ENCODE measurements at regions not wholly inside any gene's neighbourhood (a gene's known extent, or its start where the extent isn't known, plus 50 kb on each side); places are given as distances from the start of the nearest gene placed in this dataset.

GRCh38 chr2:236726701-236727450 is 157.3 kb downstream of the ACKR3 start:
- WGBS, 3 donors = 93% methylated on average over 20 of the region's 20 CpGs
- Histone ChIP-seq H3K4me3 (ENCODE audit: low read depth in 1 of 3, low read length in 3 of 3) (no peak overlapping the region), H3K36me3 (ENCODE audit: control insufficient read depth in 3 of 3, insufficient read depth in 2 of 3, low read depth in 1 of 3, low read length in 3 of 3) (no peaks in the 10 kb centered on the region), H3K9me3 (ENCODE audit: control insufficient read depth in 2 of 2, insufficient read depth in 1 of 2, low read depth in 1 of 2, low read length in 1 of 2) (peaks cover 0 to 2% of the 10 kb centered on the region in 2 donors), H3K27ac (ENCODE audit: low read depth in 1 of 3, low read length in 2 of 3) (no peak overlapping the region), H3K4me1 (ENCODE audit: control insufficient read depth in 3 of 3, insufficient read depth in 2 of 3, low read depth in 1 of 3, low read length in 2 of 3) (peaks cover 0 to 6% (median 0%) of the 10 kb centered on the region in 3 donors), H3K27me3 (ENCODE audit: control insufficient read depth in 3 of 3, insufficient read depth in 3 of 3, low read length in 3 of 3) (peaks cover 0 to 2% (median 0%) of the 10 kb centered on the region in 3 donors)
- FAIRE-seq (no peak), DNase-seq (no peak)

GRCh38 chr2:236728916-236729670 is 159.5 kb downstream of the ACKR3 start:
- no peak overlapping the region for H3K4me3 ChIP-seq (ENCODE audit: low read depth in 1 of 3, low read length in 3 of 3)
- H3K9me3 ChIP-seq (ENCODE audit: control insufficient read depth in 2 of 2, insufficient read depth in 1 of 2, low read depth in 1 of 2, low read length in 1 of 2) = peaks cover 0 to 2% of the 10 kb centered on the region in 2 donors
- DNase-seq (peak; percentile 13 to 47), FAIRE-seq (no peak)
- WGBS, 3 donors = 56 to 73% (median 58%) methylated on average over 13 of the region's 13 CpGs
- H3K27me3 ChIP-seq (ENCODE audit: control insufficient read depth in 3 of 3, insufficient read depth in 3 of 3, low read length in 3 of 3) = peaks cover 0 to 1% (median 0%) of the 10 kb centered on the region in 3 donors
- H3K36me3 ChIP-seq (ENCODE audit: control insufficient read depth in 3 of 3, insufficient read depth in 2 of 3, low read depth in 1 of 3, low read length in 3 of 3) = no peaks in the 10 kb centered on the region
- peaks cover 0 to 13% (median 0%) of the 10 kb centered on the region in 3 donors for H3K4me1 ChIP-seq (ENCODE audit: control insufficient read depth in 3 of 3, insufficient read depth in 2 of 3, low read depth in 1 of 3, low read length in 2 of 3)
- no peak overlapping the region for H3K27ac ChIP-seq (ENCODE audit: low read depth in 1 of 3, low read length in 2 of 3)

- H3K36me3 ChIP-seq (ENCODE audit: control insufficient read depth in 3 of 3, insufficient read depth in 2 of 3, low read depth in 1 of 3, low read length in 3 of 3) = no peaks in the 10 kb centered on the region
- WGBS, 3 donors = 85 to 89% (median 86%) methylated on average over 10 of the region's 10 CpGs
- no peak overlapping the region for H3K27ac ChIP-seq (ENCODE audit: low read depth in 1 of 3, low read length in 2 of 3)
- H3K4me3 ChIP-seq (ENCODE audit: low read depth in 1 of 3, low read length in 3 of 3) = no peak overlapping the region
- peaks cover 0 to 13% (median 0%) of the 10 kb centered on the region in 3 donors for H3K4me1 ChIP-seq (ENCODE audit: control insufficient read depth in 3 of 3, insufficient read depth in 2 of 3, low read depth in 1 of 3, low read length in 2 of 3)
- DNase-seq (no peak), FAIRE-seq (no peak)
- H3K9me3 ChIP-seq (ENCODE audit: control insufficient read depth in 2 of 2, insufficient read depth in 1 of 2, low read depth in 1 of 2, low read length in 1 of 2) = peaks cover 0 to 2% of the 10 kb centered on the region in 2 donors
- H3K27me3 ChIP-seq (ENCODE audit: control insufficient read depth in 3 of 3, insufficient read depth in 3 of 3, low read length in 3 of 3) = no peaks in the 10 kb centered on the region
These were observed 160.8 kb downstream of the ACKR3 start for GRCh38 chr2:236730393-236730792.

DNA sequence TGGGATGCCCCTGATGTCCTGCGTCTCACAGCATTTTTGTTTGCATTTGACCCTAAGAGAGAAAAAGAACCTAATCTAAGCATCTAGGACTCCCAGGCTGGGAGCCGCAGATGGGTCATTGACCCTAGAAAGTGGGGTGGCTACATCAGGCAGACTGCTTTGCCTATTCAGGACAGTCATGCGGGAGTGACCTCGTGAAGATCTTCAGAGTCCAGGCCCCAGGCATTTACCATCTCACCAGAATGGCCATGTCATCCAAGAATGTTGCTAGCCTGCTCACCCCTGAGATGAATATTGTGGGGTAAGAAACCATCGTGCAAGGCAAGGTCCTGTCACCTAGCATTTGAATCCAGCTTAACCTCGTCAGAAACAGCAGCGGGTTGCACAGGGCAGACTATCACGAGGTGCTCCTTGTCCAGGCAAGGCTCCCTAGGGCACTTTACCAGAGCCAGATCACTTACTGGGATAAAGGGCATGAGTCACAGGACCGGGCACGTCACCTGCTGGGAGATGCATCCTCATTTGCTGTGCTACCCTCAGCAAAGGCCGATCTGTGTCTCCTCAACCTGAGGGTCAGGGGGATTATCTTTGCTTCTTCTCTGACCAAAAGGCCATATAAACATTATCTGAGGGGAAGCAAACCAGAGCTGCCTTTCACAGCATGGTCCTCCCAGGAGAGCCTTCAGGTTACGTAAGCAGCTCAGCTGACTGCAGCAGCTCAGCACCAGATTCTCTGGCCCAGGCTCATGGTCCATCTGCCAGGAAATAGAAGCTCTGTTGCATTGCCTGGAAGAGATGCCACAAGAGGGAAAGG is 162.3 kb downstream of the ACKR3 start:
- Histone ChIP-seq H3K27ac (ENCODE audit: low read depth in 1 of 3, low read length in 2 of 3) (peak overlapping the region in 1 of 3 donors; percentile 81), H3K9me3 (ENCODE audit: control insufficient read depth in 2 of 2, insufficient read depth in 1 of 2, low read depth in 1 of 2, low read length in 1 of 2) (no peaks in the 10 kb centered on the region), H3K4me1 (ENCODE audit: control insufficient read depth in 3 of 3, insufficient read depth in 2 of 3, low read depth in 1 of 3, low read length in 2 of 3) (peaks cover 0 to 19% (median 0%) of the 10 kb centered on the region in 3 donors), H3K36me3 (ENCODE audit: control insufficient read depth in 3 of 3, insufficient read depth in 2 of 3, low read depth in 1 of 3, low read length in 3 of 3) (no peaks in the 10 kb centered on the region), H3K27me3 (ENCODE audit: control insufficient read depth in 3 of 3, insufficient read depth in 3 of 3, low read length in 3 of 3) (no peaks in the 10 kb centered on the region), H3K4me3 (ENCODE audit: low read depth in 1 of 3, low read length in 3 of 3) (no peak overlapping the region)
- DNase-seq = peak in 1 of 2 donors; percentile 78
- FAIRE-seq = no peak
- 69 to 70% (median 69%) methylated on average over 12 of the region's 12 CpGs for WGBS, 3 donors

GRCh38 chr2:236733156-236733555 is 163.5 kb downstream of the ACKR3 start:
- peaks cover 0 to 19% (median 0%) of the 10 kb centered on the region in 3 donors for H3K4me1 ChIP-seq (ENCODE audit: control insufficient read depth in 3 of 3, insufficient read depth in 2 of 3, low read depth in 1 of 3, low read length in 2 of 3)
- H3K36me3 ChIP-seq (ENCODE audit: control insufficient read depth in 3 of 3, insufficient read depth in 2 of 3, low read depth in 1 of 3, low read length in 3 of 3) = no peaks in the 10 kb centered on the region
- peak overlapping the region in 1 of 3 donors; percentile 81 for H3K27ac ChIP-seq (ENCODE audit: low read depth in 1 of 3, low read length in 2 of 3)
- H3K9me3 ChIP-seq (ENCODE audit: control insufficient read depth in 2 of 2, insufficient read depth in 1 of 2, low read depth in 1 of 2, low read length in 1 of 2) = no peaks in the 10 kb centered on the region
- DNase-seq = no peak
- 81 to 90% (median 86%) methylated on average over 3 of the region's 3 CpGs for WGBS, 3 donors
- H3K4me3 ChIP-seq (ENCODE audit: low read depth in 1 of 3, low read length in 3 of 3) = no peak overlapping the region
- peaks cover 0 to 3% (median 0%) of the 10 kb centered on the region in 3 donors for H3K27me3 ChIP-seq (ENCODE audit: control insufficient read depth in 3 of 3, insufficient read depth in 3 of 3, low read length in 3 of 3)
- FAIRE-seq = no peak

- no peak overlapping the region for H3K4me3 ChIP-seq (ENCODE audit: low read depth in 1 of 3, low read length in 3 of 3)
- WGBS, 3 donors = 36 to 67% (median 57%) methylated on average over 6 of the region's 6 CpGs
- H3K4me1 ChIP-seq (ENCODE audit: control insufficient read depth in 3 of 3, insufficient read depth in 2 of 3, low read depth in 1 of 3, low read length in 2 of 3) = peaks cover 0 to 19% (median 0%) of the 10 kb centered on the region in 3 donors
- no peaks in the 10 kb centered on the region for H3K36me3 ChIP-seq (ENCODE audit: control insufficient read depth in 3 of 3, insufficient read depth in 2 of 3, low read depth in 1 of 3, low read length in 3 of 3)
- H3K27me3 ChIP-seq (ENCODE audit: control insufficient read depth in 3 of 3, insufficient read depth in 3 of 3, low read length in 3 of 3) = peaks cover 0 to 3% (median 0%) of the 10 kb centered on the region in 3 donors
- FAIRE-seq = no peak
- peak overlapping the region in 1 of 3 donors; percentile 52 for H3K27ac ChIP-seq (ENCODE audit: low read depth in 1 of 3, low read length in 2 of 3)
- H3K9me3 ChIP-seq (ENCODE audit: control insufficient read depth in 2 of 2, insufficient read depth in 1 of 2, low read depth in 1 of 2, low read length in 1 of 2) = no peaks in the 10 kb centered on the region
- DNase-seq = peak in 1 of 2 donors; percentile 72
These were observed 166.2 kb downstream of the ACKR3 start for GRCh38 chr2:236735825-236736238.

GRCh38 chr2:236738030-236738429 is 168.4 kb downstream of the ACKR3 start:
- WGBS, 3 donors = 84 to 89% (median 86%) methylated on average over 4 of the region's 4 CpGs
- DNase-seq (no peak), FAIRE-seq (no peak)
- Histone ChIP-seq H3K27me3 (ENCODE audit: control insufficient read depth in 3 of 3, insufficient read depth in 3 of 3, low read length in 3 of 3) (peaks cover 0 to 3% (median 0%) of the 10 kb centered on the region in 3 donors), H3K27ac (ENCODE audit: low read depth in 1 of 3, low read length in 2 of 3) (no peak overlapping the region), H3K4me1 (ENCODE audit: control insufficient read depth in 3 of 3, insufficient read depth in 2 of 3, low read depth in 1 of 3, low read length in 2 of 3) (peaks cover 0 to 6% (median 0%) of the 10 kb centered on the region in 3 donors), H3K4me3 (ENCODE audit: low read depth in 1 of 3, low read length in 3 of 3) (no peak overlapping the region), H3K9me3 (ENCODE audit: control insufficient read depth in 2 of 2, insufficient read depth in 1 of 2, low read depth in 1 of 2, low read length in 1 of 2) (no peaks in the 10 kb centered on the region), H3K36me3 (ENCODE audit: control insufficient read depth in 3 of 3, insufficient read depth in 2 of 3, low read depth in 1 of 3, low read length in 3 of 3) (no peaks in the 10 kb centered on the region)

DNA sequence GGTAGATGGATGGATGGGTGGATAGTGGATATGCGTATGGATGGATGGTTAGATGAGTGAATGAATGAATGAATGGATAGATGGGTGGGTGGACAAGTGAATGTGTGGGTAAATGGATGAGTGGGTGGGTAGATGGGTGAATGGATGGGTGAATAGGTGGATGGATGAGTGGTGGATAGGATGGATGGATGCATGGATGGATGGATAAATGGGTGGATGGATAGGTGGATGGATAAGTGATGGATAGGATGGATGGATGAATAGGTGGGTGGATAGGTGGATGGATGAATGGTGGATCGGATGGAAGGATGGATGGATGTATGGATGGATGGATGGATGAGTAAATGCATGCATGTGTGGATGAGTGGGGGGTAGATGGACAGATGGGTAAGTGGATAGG is 169.3 kb downstream of the ACKR3 start:
- DNase-seq (no peak), FAIRE-seq (no peak)
- H3K9me3 ChIP-seq (ENCODE audit: control insufficient read depth in 2 of 2, insufficient read depth in 1 of 2, low read depth in 1 of 2, low read length in 1 of 2) = no peaks in the 10 kb centered on the region
- peaks cover 0 to 3% (median 0%) of the 10 kb centered on the region in 3 donors for H3K27me3 ChIP-seq (ENCODE audit: control insufficient read depth in 3 of 3, insufficient read depth in 3 of 3, low read length in 3 of 3)
- peaks cover 0 to 6% (median 0%) of the 10 kb centered on the region in 3 donors for H3K4me1 ChIP-seq (ENCODE audit: control insufficient read depth in 3 of 3, insufficient read depth in 2 of 3, low read depth in 1 of 3, low read length in 2 of 3)
- 72 to 96% (median 83%) methylated on average over 2 of the region's 2 CpGs for WGBS, 3 donors
- H3K27ac ChIP-seq (ENCODE audit: low read depth in 1 of 3, low read length in 2 of 3) = no peak overlapping the region
- no peaks in the 10 kb centered on the region for H3K36me3 ChIP-seq (ENCODE audit: control insufficient read depth in 3 of 3, insufficient read depth in 2 of 3, low read depth in 1 of 3, low read length in 3 of 3)
- no peak overlapping the region for H3K4me3 ChIP-seq (ENCODE audit: low read depth in 1 of 3, low read length in 3 of 3)

Data from small intestine (tissue), 7 donors.